Left hindlimb (tissue), 1 donor: ENCODE measurements at regions not wholly inside any gene's neighbourhood (a gene's known extent, or its start where the extent isn't known, plus 50 kb on each side); places are given as distances from the start of the nearest gene placed in this dataset.
"Not testable (repeated sequence)": the region's sequence is repeated elsewhere in the genome, so short reads cannot be mapped to it uniquely, and the experiment has no call there.

ENCODE experiments used
- DNase-seq: peaks from one replicate; pipeline ENCODE4 v3.0.0-alpha.2; 2018

GRCh38 chr9:84511651-84512050 is 157.9 kb upstream of the NTRK2 start:
- DNase-seq, result no peak

GRCh38 chr9:84512493-84512892 is 157.0 kb upstream of the NTRK2 start:
- no peak for DNase-seq

- no peak for DNase-seq
Observed at GRCh38 chr9:84513473-84513872, 156.1 kb upstream of the NTRK2 start.

- no peak for DNase-seq
Observed at GRCh38 chr9:84513979-84514378, 155.6 kb upstream of the NTRK2 start.

GRCh38 chr9:84514421-84514820 is 155.1 kb upstream of the NTRK2 start:
- DNase-seq, result no peak

GRCh38 chr9:84517026-84517425 is 152.5 kb upstream of the NTRK2 start:
- no peak for DNase-seq

GRCh38 chr9:84519413-84519812 is 150.1 kb upstream of the NTRK2 start:
- no peak for DNase-seq

- no peak for DNase-seq
Observed at GRCh38 chr9:84521208-84521607, 148.3 kb upstream of the NTRK2 start.

GRCh38 chr9:84526211-84526610 is 143.3 kb upstream of the NTRK2 start:
- DNase-seq, result not testable (repeated sequence)

GRCh38 chr9:84527060-84527720 is 142.3 kb upstream of the NTRK2 start:
- DNase-seq, result not testable (repeated sequence)

- DNase-seq, result not testable (repeated sequence)
Observed at GRCh38 chr9:84535973-84536372, 133.6 kb upstream of the NTRK2 start.

- DNase-seq, result no peak
Observed at GRCh38 chr9:84538879-84539278, 130.7 kb upstream of the NTRK2 start.

GRCh38 chr9:84542554-84542953 is 127.0 kb upstream of the NTRK2 start:
- no peak for DNase-seq

- no peak for DNase-seq
Observed at GRCh38 chr9:84554069-84554664, 115.4 kb upstream of the NTRK2 start.

- no peak for DNase-seq
Observed at GRCh38 chr9:84556556-84556955, 113.0 kb upstream of the NTRK2 start.

GRCh38 chr9:84557751-84558150 is 111.8 kb upstream of the NTRK2 start:
- no peak for DNase-seq

- DNase-seq, result no peak
Observed at GRCh38 chr9:84563691-84564090, 105.8 kb upstream of the NTRK2 start.

GRCh38 chr9:84567805-84568204 is 101.7 kb upstream of the NTRK2 start:
- DNase-seq, result no peak

GRCh38 chr9:84570482-84571154 is 98.9 kb upstream of the NTRK2 start:
- DNase-seq, result no peak

GRCh38 chr9:84573083-84573482 is 96.4 kb upstream of the NTRK2 start:
- no peak for DNase-seq

GRCh38 chr9:84575705-84576104 is 93.8 kb upstream of the NTRK2 start:
- no peak for DNase-seq

GRCh38 chr9:84583866-84584265 is 85.7 kb upstream of the NTRK2 start:
- no peak for DNase-seq

- no peak for DNase-seq
Observed at GRCh38 chr9:84586662-84587061, 82.9 kb upstream of the NTRK2 start.

GRCh38 chr9:84587153-84587552 is 82.4 kb upstream of the NTRK2 start:
- DNase-seq, result no peak
